ENCODE measurements at regions not wholly inside any gene's neighbourhood (a gene's known extent, or its start where the extent isn't known, plus 50 kb on each side); places are given as distances from the start of the nearest gene placed in this dataset.
"Not testable (repeated sequence)": the region's sequence is repeated elsewhere in the genome, so short reads cannot be mapped to it uniquely, and the experiment has no call there.

DNA sequence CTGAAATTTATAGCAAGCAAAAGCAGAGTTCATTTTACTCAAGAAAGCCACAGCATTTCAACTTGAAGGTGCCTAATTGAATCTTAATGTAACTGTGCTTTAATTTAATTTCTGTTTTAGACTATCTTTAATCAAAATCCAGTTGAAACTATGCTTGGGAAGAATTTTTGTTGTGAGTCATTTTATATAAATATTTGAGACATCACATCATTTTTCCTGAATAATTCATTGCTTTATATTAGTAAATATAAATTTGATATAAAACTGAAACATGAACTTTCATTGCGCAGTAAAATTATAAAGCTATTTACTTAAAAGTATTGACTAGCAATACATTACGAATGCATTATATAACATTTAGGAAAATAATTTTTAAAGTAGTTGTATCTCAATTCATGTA is 1937.1 kb upstream of the CDH9 start:
- no peak for DNase-seq

DNA sequence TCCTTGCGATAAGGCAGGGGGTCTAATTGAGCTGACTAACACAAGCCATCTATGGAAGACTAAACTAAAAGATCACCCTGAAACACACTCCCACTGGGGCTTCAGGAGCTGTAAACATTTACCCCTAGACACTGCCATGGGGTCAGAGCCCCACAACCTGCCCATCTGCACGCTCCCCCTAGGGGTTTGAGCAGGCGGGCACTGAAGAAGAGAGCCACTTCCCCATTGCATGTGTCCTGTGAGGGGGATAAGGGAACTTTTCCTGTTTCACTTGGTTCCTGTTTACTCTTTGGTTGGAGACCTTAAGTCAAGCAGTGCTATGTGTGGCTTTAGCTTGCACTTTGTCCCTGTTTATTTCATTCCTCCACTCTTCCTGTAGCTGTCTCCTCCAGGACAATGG is 1929.5 kb upstream of the CDH9 start:
- no peak for DNase-seq

DNA sequence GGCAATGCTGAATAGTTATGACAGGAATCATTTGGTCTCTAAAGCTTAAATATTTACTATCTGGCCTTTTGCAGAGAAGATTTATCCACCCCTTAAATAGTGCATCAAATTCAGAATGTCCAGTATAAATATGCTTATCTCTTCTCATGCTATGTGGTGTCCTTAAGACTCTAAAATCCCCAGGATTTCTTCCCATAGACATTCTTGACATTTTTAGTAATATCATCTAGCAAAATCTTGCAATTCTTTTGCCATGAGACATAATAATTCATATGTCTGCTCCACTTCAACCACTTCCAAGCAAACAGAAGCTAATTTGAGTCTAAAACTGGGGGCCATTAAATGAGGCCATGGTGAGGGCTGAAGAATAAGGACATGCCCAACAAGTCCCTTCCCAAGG is 1923.4 kb upstream of the CDH9 start:
- no peak for DNase-seq

DNA sequence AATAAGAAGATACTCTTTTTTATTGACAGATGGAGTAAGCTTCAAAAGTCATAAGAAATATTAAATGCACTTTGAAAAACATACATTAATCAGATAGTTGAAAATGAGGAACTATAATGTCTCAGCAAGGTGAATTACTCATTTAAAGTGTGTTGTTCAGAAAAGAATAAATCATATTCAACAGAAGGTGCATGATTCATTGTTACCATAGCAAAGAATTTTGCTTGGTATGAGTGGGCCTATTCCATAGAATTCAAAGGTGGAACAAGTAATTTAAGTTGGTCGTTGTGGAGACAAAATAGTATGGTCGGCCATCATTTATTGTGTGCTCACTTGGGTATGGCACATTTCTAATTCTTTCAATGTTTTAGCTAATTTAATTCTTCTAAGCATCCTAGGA is 1920.2 kb upstream of the CDH9 start:
- no peak for DNase-seq

DNA sequence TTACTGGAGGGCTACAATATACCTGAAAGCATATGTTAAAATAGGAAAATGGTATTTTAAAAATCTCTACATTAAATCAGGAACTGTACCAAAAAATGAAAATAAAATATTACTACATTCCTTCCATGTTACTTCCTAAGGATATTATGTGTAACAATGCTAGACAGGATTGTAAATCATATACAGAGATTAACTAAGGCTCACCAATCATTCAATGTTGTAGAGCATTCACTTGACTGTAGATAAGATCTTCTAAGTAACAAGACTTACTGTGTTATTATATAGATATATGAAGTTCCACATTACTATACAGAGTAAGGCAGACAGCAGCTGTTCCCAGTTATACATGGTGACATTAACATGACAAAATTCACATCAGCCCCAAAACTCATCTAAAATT is 1919.1 kb upstream of the CDH9 start:
- DNase-seq, result no peak

DNA sequence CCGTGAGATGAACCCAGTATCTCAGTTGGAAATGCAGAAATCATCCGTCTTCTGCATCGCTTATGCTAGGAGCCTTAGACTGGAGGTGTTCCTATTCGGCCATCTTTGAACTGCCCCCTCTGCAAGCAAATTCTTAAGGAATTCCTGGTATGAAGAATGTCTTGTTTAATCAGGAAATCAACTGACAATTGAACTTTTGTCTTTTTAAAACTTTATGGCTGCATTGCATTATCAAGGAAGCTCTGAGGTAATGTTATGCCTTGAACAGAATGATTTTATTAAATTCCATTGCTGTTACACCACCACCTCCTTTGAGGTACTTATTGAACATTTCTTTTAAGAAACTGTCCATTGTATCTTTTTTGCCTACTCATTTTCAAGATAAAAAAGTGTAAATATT is 1915.7 kb upstream of the CDH9 start:
- no peak for DNase-seq

DNA sequence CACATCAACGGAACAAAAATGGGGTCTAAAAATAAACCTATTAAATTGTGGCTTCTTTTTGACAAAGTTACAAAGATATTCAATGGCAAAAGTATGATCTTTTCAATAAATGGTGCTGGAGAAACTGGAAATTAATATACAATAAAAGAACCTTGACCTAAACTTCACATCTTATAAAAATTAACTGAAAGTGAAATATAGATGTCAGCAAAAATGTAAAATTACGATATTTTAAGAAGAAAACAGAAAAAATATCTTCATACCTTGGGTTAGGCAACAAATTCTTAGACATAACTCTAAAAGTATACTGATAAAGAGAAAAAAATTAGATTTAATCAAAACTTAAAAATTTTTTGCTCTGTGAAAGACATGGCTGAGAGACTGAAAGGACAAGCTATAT is 1909.5 kb upstream of the CDH9 start:
- DNase-seq, result no peak

DNA sequence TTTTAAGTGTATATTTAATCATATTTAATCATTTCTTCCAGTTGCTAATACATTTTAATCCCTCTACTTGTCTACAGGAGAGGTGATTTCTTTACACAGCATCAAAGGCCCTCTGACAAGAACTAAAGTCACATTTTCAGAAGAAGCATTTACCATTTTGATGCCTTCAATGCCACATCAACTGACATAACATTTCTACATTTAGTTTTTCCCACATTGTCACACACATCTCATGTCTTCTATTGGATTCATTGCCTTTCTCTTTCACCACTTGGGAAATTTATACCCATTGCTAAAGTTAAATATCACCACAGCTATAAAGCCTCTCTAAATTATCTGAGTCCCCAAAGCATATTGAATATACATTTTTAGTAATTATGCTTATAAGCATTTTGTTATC is 1907.5 kb upstream of the CDH9 start:
- DNase-seq, result no peak

DNA sequence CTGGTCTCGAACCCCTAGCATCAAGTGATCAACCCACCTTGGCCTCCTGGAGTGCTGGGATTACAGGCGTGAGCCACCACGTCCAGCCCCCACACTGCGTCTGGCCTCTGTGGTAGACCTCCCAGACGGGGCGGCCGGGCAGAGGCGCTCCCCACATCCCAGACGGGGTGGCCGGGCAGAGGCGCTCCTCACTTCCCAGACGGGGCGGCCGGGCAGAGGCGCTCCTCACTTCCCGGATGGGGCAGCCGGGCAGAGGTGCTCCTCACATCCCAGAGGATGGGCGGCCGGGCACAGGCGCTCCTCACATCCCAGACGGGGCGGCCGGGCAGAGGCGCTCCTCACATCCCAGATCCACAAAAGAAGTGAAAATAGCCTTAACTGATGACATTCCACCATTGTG is 1891.0 kb upstream of the CDH9 start:
- DNase-seq, result not testable (repeated sequence)

DNA sequence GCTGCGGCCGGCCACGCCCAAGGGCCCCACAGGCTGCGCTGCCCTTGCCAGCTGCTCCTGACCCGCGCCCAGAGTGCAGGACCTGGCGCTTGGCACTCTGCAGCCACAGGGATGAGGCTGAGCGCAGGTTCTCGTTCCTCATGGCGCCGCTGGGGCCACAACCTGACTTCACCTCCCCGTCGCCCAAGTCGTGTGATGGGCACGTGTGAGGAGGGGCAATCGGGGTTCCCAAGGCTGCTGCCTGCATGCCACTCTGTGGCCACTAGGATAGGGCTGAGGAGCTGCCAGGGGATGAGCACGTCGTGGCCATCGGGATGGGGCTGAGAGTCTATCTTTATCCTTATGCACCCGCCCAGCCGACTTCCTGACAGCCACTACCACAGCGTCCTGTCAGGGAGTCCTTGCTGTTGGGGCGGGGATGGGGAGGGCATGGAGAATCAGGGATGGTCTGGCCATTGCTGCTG is 1890.0 kb upstream of the CDH9 start:
- not testable (repeated sequence) for DNase-seq

DNA sequence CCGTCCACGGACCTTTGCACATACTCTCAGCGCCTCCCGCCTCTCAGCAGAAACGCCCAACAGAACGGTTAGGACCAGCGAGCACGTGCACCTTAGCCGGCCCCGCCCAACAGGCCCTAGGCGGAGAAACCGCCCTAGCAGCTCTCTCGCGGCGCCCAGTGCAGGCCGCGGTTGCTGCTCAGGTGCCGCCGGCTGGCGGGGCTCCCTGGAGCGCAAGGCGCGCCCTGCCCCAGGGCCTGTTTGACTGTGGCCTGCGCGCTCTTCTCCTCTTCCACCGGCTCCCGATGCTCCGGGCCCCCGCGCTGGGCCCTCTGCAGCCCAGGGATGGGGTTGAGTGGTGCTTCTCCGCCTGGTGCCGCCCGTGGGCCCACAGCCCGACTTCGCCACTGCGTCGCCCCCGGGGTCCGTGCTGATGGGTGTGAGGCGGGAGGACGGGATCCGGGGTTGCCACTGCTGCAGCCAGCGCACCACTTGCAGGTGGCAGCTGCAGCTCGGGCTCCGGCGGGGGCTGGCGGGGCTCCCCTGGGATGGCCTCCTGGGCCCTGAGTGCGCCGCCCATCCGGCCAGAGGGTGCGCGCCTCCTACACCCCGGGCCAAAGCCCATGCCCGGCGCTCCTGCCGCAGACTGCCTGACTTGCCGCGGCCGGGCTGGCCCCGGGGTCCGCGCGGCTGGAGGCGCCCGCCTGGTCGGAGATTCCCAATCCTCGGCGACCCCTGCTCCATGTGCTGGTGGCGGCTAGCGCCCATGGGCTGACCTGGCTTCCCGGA is 1889.4 kb upstream of the CDH9 start:
- DNase-seq, result no peak

DNA sequence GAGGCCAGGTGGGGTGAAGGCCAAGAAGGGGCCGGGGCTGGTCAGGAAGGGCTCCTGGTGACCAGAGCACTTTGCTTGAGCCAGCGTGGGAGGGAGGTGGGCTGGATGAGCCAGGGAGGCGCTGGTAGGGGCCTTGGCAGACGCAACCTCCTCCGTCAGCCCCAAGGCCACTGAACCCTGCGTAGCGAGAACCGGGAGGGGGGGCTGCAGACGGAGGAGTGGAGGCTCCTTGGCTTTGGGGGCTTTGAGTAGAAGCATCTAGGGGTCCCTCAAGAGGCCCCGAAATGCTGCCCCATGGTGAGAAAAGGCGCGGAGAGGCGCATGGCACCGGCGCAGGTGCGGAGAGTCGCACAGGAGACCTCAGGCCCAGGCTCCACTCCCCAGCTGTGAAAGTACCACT is 1888.0 kb upstream of the CDH9 start:
- no peak for DNase-seq

DNA sequence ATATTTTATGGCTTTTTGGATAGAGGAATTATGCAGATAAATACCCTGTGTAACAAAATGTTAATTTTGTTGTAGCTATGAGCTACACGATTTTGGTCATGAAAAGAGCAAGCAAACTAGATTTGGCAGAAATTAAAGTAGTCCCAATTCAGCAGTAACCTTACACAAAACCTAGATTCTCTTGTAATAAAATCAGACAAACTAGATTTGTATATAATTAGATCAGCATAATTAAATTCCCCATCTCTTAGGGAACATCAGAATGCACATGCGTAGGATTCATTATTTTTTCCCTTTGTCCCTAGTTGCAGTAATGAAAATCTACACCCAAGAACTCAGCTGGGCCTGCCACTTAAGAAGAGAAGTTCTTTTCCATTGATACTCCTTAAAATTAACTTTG is 1879.2 kb upstream of the CDH9 start:
- no peak for DNase-seq

DNA sequence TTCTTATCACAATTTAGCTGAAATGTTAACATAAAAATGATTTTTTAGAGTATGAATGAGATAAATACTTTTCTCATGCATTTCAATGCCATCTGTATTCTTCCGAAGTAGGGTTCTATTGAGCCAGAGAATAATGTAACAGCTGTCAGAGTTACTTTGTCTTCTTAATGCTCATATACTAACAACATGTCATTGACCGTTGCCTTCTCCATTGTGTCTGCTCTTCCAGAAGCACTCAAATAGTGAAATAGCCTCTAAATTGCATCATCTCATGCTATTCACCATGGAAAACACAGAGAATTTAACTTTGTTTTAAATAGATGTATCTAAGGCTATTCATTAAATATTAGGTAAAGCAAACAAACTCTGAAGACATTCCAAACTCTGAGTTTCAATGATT is 1875.9 kb upstream of the CDH9 start:
- no peak for DNase-seq

DNA sequence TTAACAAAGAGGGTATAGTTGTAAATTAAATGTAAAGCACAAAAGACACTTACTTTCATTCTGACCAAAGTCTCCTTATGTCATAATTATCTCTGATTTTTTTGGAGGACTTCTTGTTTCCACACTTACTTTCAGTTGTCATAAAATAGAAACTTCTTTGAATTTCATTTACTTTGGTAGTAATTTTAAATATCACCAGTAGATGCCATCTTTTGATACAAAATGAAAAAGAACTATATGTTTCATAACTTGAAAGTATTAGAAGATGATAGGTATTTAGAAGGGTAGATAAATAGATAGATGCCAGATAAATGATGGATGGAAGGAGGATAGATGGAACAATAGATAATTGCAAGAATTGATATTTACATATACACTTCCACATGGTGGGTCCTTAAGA is 1865.3 kb upstream of the CDH9 start:
- no peak for DNase-seq

DNA sequence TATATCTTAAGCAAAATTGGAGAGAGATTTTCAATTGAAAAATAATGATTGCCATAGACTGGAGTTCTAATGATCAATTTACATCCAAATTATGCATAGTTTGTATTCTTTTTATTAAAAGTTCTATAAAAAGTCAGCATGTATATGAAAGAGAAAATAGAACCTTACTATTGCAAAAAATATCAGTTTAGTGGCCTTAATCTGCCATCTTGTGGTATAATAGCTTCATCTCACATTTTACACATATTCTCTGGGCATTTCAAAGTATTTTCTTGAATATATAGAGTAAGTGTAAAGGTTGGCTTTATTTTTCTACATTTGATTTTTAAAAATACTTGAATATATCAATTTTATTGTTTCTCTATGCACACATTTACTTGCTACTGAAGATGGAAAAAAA is 1858.6 kb upstream of the CDH9 start:
- DNase-seq, result no peak

DNA sequence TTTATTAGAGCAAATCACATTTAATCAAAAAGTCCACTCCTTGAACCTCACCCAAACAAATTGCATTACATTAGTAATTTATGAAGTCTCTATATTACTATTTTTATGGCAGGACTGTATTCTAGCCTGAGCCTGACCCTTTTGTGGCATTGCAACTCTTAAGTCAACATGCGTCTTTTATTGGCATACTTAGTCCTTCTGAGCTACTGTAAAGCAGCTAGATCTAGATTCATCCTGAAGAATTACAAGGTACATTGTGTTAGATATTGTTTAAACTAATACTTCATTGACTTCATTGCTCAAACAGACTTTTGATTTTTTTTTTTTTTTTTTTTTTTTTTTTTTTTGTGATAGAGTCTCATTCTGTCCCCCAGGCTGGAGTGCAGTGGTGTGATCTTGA is 1842.5 kb upstream of the CDH9 start:
- no peak for DNase-seq

DNA sequence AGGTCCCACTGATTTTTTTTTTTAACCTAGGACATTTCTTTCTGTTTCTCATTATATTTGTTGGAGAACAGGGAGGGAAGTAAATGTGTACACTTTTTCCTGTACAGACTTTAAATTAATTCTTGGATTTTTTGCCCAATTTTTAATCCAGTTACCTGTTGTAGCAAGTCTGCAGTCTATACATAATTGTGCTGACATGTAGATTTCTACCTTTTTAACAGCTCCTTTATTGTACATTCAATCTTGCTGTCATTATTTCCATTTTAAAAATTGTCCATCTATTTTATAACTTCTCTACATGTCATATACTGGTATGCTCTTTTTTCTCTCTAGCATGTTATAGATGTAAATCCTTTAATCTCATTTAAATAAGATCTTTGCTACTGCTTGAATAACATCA is 1838.7 kb upstream of the CDH9 start:
- no peak for DNase-seq

DNA sequence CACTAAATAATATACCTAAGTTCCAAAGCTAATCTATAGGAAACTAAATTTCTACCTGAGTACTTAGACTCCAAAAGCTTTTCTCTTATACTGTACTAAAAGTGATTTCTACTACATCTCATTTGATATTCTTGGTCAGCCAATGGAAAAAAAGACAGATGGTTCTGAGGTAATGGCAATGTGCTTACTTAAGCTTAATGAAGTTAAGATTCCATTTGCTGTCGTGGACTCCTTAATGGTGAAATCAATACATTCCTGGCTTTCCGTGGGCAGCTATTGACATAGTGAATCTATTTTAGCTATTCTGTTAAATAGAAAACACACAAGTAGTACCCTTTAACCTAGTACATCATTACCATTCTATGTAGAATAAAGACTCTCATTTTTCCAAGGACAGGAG is 1825.6 kb upstream of the CDH9 start:
- DNase-seq, result no peak

DNA sequence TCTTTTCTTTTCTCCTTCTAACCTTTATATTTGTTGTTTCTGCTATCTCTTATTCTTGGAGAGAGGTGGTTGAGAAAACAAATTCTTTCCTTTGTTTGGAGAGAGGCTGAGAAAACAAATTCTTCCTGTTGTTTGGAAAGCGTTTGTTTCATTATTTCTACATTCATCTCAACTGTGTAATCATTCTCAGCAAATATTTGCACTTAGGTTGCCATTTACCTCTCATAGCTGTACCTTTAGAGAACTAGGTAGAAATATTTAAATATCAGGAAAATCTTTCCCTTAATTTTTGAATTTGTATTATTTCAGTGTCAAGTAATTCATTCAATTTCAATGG is 1824.4 kb upstream of the CDH9 start:
- no peak for DNase-seq

DNA sequence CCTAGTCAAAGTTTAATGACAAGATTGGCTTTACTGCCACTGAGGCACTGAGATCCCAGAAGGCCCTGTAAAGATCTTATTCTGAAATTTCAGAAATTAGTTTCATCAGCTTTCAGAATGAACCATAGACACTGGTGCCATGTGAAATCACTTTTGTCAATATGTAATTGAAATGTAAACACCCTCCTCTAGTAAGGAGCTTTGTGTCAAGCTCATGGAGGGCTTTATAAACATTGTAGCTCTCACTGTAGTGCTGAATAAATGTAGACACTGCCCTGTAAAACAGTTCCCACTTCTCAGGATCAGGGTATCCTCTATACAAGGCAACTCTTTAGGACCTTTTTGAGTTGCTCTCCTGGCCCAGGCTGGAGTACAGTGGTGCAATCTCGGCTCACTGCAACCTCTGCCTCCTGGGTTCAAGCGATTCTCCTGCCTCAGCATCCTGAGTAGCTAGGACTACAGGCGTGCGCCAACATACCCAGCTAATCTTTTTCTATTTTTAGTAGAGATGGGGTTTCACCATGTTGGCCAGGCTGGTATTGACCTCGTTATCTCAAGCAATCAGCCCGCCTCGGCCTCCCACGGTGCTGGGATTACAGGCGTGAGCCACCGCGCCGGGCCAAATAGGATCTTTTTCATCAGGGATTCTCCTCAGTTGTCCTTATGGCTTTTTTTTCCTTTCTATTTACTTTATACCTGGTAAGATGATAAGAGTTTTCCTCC is 1823.9 kb upstream of the CDH9 start:
- no peak for DNase-seq

DNA sequence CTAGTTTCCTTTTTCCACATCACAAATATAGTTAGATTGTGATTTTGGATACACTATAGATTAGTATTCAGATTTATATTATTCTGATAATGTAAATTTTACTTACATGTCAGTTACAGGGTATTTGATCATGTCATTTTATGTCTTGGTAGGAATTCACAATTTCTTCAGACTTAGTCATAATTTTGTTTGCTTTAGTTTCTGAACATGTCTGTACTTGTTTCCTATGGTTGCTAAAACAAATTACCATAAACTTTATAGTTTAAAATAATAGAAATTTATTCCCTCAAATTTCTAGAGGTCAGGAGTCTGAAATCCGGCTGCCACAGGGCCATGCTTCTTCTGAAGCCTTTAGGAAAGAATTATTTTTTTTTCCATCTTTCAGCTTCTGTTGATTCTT is 1817.2 kb upstream of the CDH9 start:
- no peak for DNase-seq

DNA sequence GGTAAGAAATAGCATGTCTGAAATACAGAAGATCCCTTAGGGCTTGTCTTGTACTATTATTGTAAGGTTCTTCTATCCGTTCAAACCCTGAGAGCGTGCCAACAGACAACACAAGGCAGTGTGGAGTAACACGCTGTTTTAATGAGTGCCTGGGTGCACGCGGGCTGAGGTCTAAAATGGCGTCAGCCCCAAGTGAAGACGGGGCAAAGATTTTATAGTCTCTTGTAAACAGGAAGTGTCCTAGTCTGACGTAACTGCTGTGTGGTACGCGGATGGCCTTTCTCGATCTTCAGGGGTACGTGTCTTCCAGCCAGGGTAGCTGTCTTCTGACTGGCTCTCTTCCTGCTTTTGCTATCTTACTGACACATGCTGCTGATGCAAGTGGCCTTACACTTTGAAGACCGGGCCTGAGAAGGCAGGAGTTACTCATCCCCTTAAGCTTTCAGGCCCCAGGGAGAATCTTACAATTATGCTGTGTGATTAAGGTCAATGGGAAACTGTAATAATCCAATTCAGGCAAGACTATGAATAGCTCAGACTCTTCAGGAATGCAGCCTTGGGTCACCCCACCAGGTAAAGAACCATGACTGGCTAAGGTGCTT is 1812.0 kb upstream of the CDH9 start:
- no peak for DNase-seq

DNA sequence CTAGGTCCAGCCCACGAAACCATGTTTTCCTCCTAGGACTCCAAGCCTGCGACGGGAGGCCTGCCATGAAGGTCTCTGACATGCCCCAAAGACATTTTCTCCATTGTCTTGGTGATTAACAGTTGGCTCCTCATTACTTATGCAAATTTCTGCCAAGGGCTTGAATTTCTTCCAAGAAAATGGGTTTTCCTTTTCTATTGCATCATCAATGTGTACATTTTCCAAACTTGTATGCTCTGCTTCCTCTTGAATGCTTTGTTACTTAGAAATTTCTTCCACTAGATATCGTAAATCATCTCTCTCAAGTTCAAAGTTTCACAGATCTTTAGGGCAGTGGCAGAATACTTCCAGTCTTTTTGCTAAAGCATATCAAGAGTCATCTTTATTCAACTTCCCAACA is 1792.7 kb upstream of the CDH9 start:
- DNase-seq, result no peak

Measured in effector CD8-positive, alpha-beta T cell (primary cell).